K562 (cell line): ENCODE measurements at regions not wholly inside any gene's neighbourhood (a gene's known extent, or its start where the extent isn't known, plus 50 kb on each side); places are given as distances from the start of the nearest gene placed in this dataset.

Source experiments
- ATAC-seq: fragments of 200-7000 bp; cut with Tn5 transposase; 3 replicates; pipeline ENCODE4 v1.9.1; 2020; ENCODE audit warnings: moderate library complexity
- BruUV-seq: library from RNA; stranded (reverse); fragments of 400-500 nt; replicated peaks from 2 replicates; lab custom pipeline; 2021; lab: Mats Ljungman, UMichigan
- CTCF ChIA-PET: fragments of 300-600 bp; formaldehyde crosslinking; extraction: SDS; loops from one replicate; lab custom pipeline; 2021; ENCODE audit warnings: low intra/inter-chr PET ratio; lab: Yijun Ruan, JAX
- POLR2A ChIA-PET: fragments of 300-600, 350-650 bp; sonication (Branson Sonifier 250); formaldehyde crosslinking; extraction: SDS; loops from one replicate; lab custom pipeline; 2021; ENCODE audit warnings: antibody characterized with exemption, inconsistent platforms; lab: Yijun Ruan, JAX
- DNase-seq, 4 experiments: peaks; one replicate each; pipeline versions ENCODE4 v3.0.0 to v3.0.0-alpha.2; 2011 to 2018; ENCODE audit warnings: low spot score in 3 of 4, mixed read lengths in 3 of 4; ENCODE audit errors: extremely low read depth in 1 of 4
- FAIRE-seq: peaks from 2 replicates; lab custom pipeline; 2011; peaks lifted over from hg19 to GRCh38; lab: Jason Lieb, UNC
- H2AFZ ChIP-seq: 2 replicates; pipeline ENCODE4 v1.6.0; 2011; ENCODE audit warnings: low read depth, low read length, control low read depth, inconsistent platforms
- H3K27ac ChIP-seq: fragments of 200-600 bp; 3 replicates; pipeline ENCODE4 v1.8.0; 2011; ENCODE audit warnings: low read depth, mild to moderate bottlenecking, control low read depth, inconsistent platforms, low read length, moderate library complexity, mixed read lengths; ENCODE audit errors: extremely low read depth
- H3K27me3 ChIP-seq, 2 experiments: fragments of 300-600 bp in 1 of 2; 2 replicates in 1 of 2; 3 replicates in 1 of 2; pipeline versions ENCODE4 v1.6.0 to v1.8.0; 2011; ENCODE audit warnings: inconsistent platforms in 2 of 2, low read length in 2 of 2, mild to moderate bottlenecking in 1 of 2, mixed read lengths in 1 of 2, moderate library complexity in 1 of 2; ENCODE audit not compliant: control insufficient read depth in 2 of 2, insufficient read depth in 2 of 2
- H3K36me3 ChIP-seq: fragments of 300-600 bp; 3 replicates; pipeline ENCODE4 v1.8.0; 2011; ENCODE audit warnings: mild to moderate bottlenecking, low read length, inconsistent platforms; ENCODE audit not compliant: control insufficient read depth, insufficient read depth
- H3K4me1 ChIP-seq, 2 experiments: fragments of 200-600 bp in 1 of 2; replicated peaks in 1 of 2; 2 replicates in 1 of 2; 3 replicates in 1 of 2; pipeline versions ENCODE4 v1.5.1 to v1.8.0; 2011; ENCODE audit warnings: inconsistent platforms in 2 of 2, low read length in 2 of 2, mild to moderate bottlenecking in 1 of 2, mixed read lengths in 1 of 2, moderate library complexity in 1 of 2; ENCODE audit not compliant: control insufficient read depth in 2 of 2, insufficient read depth in 2 of 2
- H3K4me2 ChIP-seq: 2 replicates; pipeline ENCODE4 v1.6.1; 2011; ENCODE audit warnings: low read length, control low read depth, inconsistent platforms, mixed read lengths; ENCODE audit not compliant: insufficient read depth
- H3K4me3 ChIP-seq: fragments of 200-600 bp; sonication (generic), shearing (Covaris generic); 2 replicates; pipeline ENCODE4 v1.5.1; 2016; ENCODE audit warnings: control low read depth, inconsistent platforms
- H3K79me2 ChIP-seq: fragments of 200-600 bp; 3 replicates; pipeline ENCODE4 v1.8.0; 2011; ENCODE audit warnings: low read length, inconsistent platforms; ENCODE audit not compliant: control insufficient read depth, insufficient read depth
- H3K9ac ChIP-seq, 2 experiments: 2 replicates each; pipeline versions ENCODE4 v1.6.0 to v1.6.1; 2011; ENCODE audit warnings: low read depth in 2 of 2, low read length in 2 of 2, control low read depth in 1 of 2, inconsistent platforms in 1 of 2, mild to moderate bottlenecking in 1 of 2, mixed read lengths in 1 of 2; ENCODE audit not compliant: insufficient read depth in 1 of 2
- H3K9me1 ChIP-seq: one replicate; pipeline ENCODE4 v1.6.0; 2011; ENCODE audit warnings: inconsistent platforms, mild to moderate bottlenecking, low read length, moderate library complexity; ENCODE audit not compliant: control insufficient read depth, insufficient read depth
- H3K9me3 ChIP-seq: replicated peaks from 2 replicates; pipeline ENCODE4 v1.5.1; 2011; ENCODE audit warnings: low read depth, low read length, inconsistent platforms; ENCODE audit not compliant: control insufficient read depth, insufficient read depth
- H4K20me1 ChIP-seq: replicated peaks from 2 replicates; pipeline ENCODE4 v1.6.1; 2011; ENCODE audit warnings: low read length, inconsistent platforms, mixed read lengths; ENCODE audit not compliant: control insufficient read depth, insufficient read depth
- BDP1 ChIP-seq: IDR thresholded peaks from 3 replicates; pipeline ENCODE4 v1.6.1; 2011; ENCODE audit not compliant: insufficient read length, insufficient read depth
- BRD9 ChIP-seq: fragments of 450-650 bp; IDR thresholded peaks from 2 replicates; pipeline ENCODE4 v1.6.1; 2018; ENCODE audit warnings: low read depth; ENCODE audit not compliant: partially characterized antibody
- WGBS: fragments of 100-300 bp; shearing (Covaris generic); methylation state at CpG from one replicate; pipeline ENCODE4 v1.1.6; 2016; ENCODE audit warnings: low coverage, mixed read lengths; ENCODE audit not compliant: insufficient coverage; ENCODE audit errors: missing lambda C conversion rate; 5-methylcytosine and 5-hydroxymethylcytosine counted together
- in situ Hi-C: fragments of 300-500 bp; cut with MboI; formaldehyde crosslinking; loops from 4 replicates; pipeline ENCODE4 v1.15.0; 2018; ENCODE audit warnings: inconsistent platforms, mixed read lengths
- intact Hi-C: fragments of 100-400 bp; cut with micrococcal nuclease; formaldehyde crosslinking; loops from 2 replicates; pipeline ENCODE4 v1.14.2; 2022
- TF ChIP-seq, protein P1 (sequence below), 2 experiments: fragments of 450-650 bp in 1 of 2; sonication (generic) in 1 of 2; formaldehyde crosslinking in 1 of 2; IDR thresholded peaks; 2 replicates each; pipeline versions ENCODE4 v1.7.1 to v1.9.0; 2016 to 2022; ENCODE audit warnings: inconsistent platforms in 1 of 2, mild to moderate bottlenecking in 1 of 2, missing genetic modification reagents in 1 of 2

DNA sequence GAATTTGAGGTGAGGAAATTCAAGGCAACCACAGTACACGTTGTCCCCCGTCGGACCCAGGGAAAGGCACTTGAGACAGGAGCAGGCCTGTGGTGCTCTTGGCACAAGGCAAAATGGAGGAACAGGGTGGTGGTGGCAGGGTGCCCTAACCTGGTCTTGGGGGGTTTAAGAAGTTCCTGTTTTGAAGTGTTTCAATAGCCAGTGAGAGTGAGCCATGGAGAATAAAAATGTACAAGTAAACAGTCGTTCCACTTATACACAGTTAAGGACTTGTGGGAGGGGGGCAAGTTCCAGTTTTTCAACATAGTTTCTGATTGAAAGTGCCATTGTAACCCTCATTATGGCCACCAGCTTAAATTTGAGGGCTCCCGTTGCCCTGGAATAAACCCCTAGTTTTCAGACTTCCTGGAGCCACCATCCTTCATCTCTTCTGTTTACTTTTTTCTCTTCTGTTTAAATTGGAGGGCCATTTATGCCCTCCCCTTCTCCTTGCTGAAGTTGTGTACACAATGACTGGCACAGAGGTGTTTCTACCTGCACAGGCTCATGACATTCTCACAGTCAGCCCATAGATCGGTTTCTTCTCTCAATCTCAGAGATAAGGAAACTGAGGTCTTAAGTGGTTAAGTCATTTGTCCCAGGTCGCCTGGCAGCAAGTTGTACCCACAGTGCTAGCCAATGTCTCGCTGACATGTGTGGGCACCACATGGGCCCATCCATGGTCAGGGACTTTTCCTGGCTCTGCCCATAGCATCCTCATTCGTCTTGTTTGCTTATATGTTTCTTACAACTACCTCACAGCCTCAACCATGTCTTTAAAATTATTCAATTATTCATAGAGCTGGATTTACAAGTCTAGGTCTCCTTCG, 66.0 kb upstream of the ST3GAL5 start:
- peak overlapping the region; percentile 50; the same call in 1 of the 2 replicates for H2AFZ ChIP-seq
- CTCF ChIA-PET = no interaction called here

DNA sequence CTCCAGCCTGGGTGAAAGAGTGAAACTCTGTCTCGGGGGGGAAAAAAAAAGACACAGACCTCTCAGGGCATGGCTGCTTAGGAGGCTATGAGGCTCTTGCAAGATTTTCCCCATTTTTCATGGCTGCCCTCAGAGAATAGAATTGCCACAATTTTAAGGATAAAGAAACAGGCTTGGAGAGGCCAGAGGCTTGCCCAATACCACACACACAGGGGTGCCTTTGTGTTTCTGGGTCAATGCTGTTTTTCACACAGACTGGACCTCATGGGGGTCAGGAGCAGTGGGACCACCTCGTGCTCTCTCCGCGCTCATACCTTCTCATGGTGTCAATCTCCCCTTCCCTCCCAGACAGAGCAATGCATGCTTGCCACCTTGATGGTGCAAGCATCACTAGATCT, 65.4 kb upstream of the ST3GAL5 start:
- no peaks in the 10 kb centered on the region for H4K20me1 ChIP-seq
- POLR2A ChIA-PET = no interaction called here
- H2AFZ ChIP-seq = peak overlapping the region; percentile 50; the same call in 1 of the 2 replicates
- no peaks in the 10 kb centered on the region for H3K9me1 ChIP-seq
- intact Hi-C loops = loop anchor here (5.0 kb wide), 2 partner anchors 48 to 67 kb away; partner anchors contain the start of gene ST3GAL5
- no peak overlapping the region for H3K4me2 ChIP-seq
- H3K36me3 ChIP-seq = no peaks in the 10 kb centered on the region
- no peak overlapping the region; the same call in 2 of the 3 replicates for H3K27ac ChIP-seq
- no peaks in the 10 kb centered on the region for H3K9me3 ChIP-seq
- H3K79me2 ChIP-seq = no peaks in the 10 kb centered on the region
- H3K4me3 ChIP-seq = no peak overlapping the region
- FAIRE-seq (no peak), ATAC-seq (no peak), DNase-seq (no peak)
- WGBS = 76% methylated on average over 3 of the region's 4 CpGs
- H3K4me1 ChIP-seq = peaks cover 24 to 27% of the 10 kb centered on the region in 2 experiments
- no peak overlapping the region for H3K9ac ChIP-seq
- BruUV-seq = no TSS peak
- H3K27me3 ChIP-seq = no peaks in the 10 kb centered on the region
- CTCF ChIA-PET = no interaction called here
- in situ Hi-C loops = no loop called here
- no peak for TF ChIP-seq BDP1
- TF ChIP-seq, protein P1, sequence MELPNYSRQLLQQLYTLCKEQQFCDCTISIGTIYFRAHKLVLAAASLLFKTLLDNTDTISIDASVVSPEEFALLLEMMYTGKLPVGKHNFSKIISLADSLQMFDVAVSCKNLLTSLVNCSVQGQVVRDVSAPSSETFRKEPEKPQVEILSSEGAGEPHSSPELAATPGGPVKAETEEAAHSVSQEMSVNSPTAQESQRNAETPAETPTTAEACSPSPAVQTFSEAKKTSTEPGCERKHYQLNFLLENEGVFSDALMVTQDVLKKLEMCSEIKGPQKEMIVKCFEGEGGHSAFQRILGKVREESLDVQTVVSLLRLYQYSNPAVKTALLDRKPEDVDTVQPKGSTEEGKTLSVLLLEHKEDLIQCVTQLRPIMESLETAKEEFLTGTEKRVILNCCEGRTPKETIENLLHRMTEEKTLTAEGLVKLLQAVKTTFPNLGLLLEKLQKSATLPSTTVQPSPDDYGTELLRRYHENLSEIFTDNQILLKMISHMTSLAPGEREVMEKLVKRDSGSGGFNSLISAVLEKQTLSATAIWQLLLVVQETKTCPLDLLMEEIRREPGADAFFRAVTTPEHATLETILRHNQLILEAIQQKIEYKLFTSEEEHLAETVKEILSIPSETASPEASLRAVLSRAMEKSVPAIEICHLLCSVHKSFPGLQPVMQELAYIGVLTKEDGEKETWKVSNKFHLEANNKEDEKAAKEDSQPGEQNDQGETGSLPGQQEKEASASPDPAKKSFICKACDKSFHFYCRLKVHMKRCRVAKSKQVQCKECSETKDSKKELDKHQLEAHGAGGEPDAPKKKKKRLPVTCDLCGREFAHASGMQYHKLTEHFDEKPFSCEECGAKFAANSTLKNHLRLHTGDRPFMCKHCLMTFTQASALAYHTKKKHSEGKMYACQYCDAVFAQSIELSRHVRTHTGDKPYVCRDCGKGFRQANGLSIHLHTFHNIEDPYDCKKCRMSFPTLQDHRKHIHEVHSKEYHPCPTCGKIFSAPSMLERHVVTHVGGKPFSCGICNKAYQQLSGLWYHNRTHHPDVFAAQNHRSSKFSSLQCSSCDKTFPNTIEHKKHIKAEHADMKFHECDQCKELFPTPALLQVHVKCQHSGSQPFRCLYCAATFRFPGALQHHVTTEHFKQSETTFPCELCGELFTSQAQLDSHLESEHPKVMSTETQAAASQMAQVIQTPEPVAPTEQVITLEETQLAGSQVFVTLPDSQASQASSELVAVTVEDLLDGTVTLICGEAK (IDR thresholded peaks at IDR 0.05) = no peak
- TF ChIP-seq, protein P1 (CRISPR knock-in tag; IDR thresholded peaks at IDR 0.05) = no peak

More for the DNA sequence above, 66.0 kb upstream of the ST3GAL5 start:
- H3K79me2 ChIP-seq = no peaks in the 10 kb centered on the region
- H3K4me2 ChIP-seq = no peak overlapping the region
- no peak overlapping the region for H3K9ac ChIP-seq
- intact Hi-C loops = loop anchor here (5.0 kb wide), 2 partner anchors 47 to 68 kb away; partner anchors contain the start of gene ST3GAL5
- POLR2A ChIA-PET = interaction anchor here (0.6 kb wide), 1 partner anchor 33 kb away, joined by 3 read pairs; no protein-coding TSS in a partner anchor
- no peaks in the 10 kb centered on the region for H3K27me3 ChIP-seq
- FAIRE-seq (no peak), DNase-seq (no peak), ATAC-seq (no peak)
- H3K9me1 ChIP-seq = no peaks in the 10 kb centered on the region
- no peak for TF ChIP-seq BRD9
- in situ Hi-C loops = no loop called here
- H3K4me1 ChIP-seq = peaks cover 22 to 24% of the 10 kb centered on the region in 2 experiments
- H3K36me3 ChIP-seq = no peaks in the 10 kb centered on the region
- H3K9me3 ChIP-seq = no peaks in the 10 kb centered on the region
- 43% methylated on average over 10 of the region's 10 CpGs for WGBS
- no peaks in the 10 kb centered on the region for H4K20me1 ChIP-seq
- H3K4me3 ChIP-seq = no peak overlapping the region
- no peak overlapping the region; the same call in 2 of the 3 replicates for H3K27ac ChIP-seq
- BruUV-seq = no TSS peak
